WTC11 (cell line): ENCODE measurements at regions not wholly inside any gene's neighbourhood (a gene's known extent, or its start where the extent isn't known, plus 50 kb on each side); places are given as distances from the start of the nearest gene placed in this dataset.

Experiments
- ATAC-seq: fragments of 200-7000 bp; cut with Tn5 transposase; 2 replicates; pipeline ENCODE4 v1.10.0; 2021; ENCODE audit warnings: mild to moderate bottlenecking, moderate library complexity
- CTCF ChIA-PET: fragments of 300-600 bp; sonication (Branson Sonifier 250); formaldehyde crosslinking; loops from one replicate; lab custom pipeline; 2021; ENCODE audit warnings: antibody characterized with exemption; lab: Charles Lee
- POLR2A ChIA-PET: fragments of 350-600 bp; sonication (Branson Sonifier 250); formaldehyde crosslinking; loops from one replicate; lab custom pipeline; 2021; ENCODE audit warnings: antibody characterized with exemption; lab: Charles Lee
- DNase-seq: peaks from one replicate; pipeline ENCODE4 v3.0.0; 2021; ENCODE audit warnings: low spot score
- H3K27ac Mint-ChIP-seq: 2 replicates; pipeline ENCODE4 v1.8.0; 2021; ENCODE audit warnings: mixed read lengths
- H3K27me3 Mint-ChIP-seq: 2 replicates; pipeline ENCODE4 v1.8.0; 2021; ENCODE audit warnings: low read depth, mild to moderate bottlenecking, moderate library complexity, mixed read lengths
- H3K36me3 Mint-ChIP-seq: 2 replicates; pipeline ENCODE4 v1.8.0; 2021; ENCODE audit warnings: mixed read lengths
- H3K4me1 Mint-ChIP-seq: 2 replicates; pipeline ENCODE4 v1.8.0; 2022; ENCODE audit warnings: mixed read lengths
- H3K4me3 Mint-ChIP-seq: 2 replicates; pipeline ENCODE4 v1.8.0; 2021; ENCODE audit warnings: mild to moderate bottlenecking, moderate library complexity, mixed read lengths
- H3K9me3 Mint-ChIP-seq: 2 replicates; pipeline ENCODE4 v1.8.0; 2021; ENCODE audit warnings: mixed read lengths
- ETV6 ChIP-seq: sonication (generic); formaldehyde crosslinking; IDR thresholded peaks from 2 replicates; pipeline ENCODE4 v1.8.1; 2022; ENCODE audit warnings: mild to moderate bottlenecking, missing genetic modification reagents
- GRHL2 ChIP-seq: fragments of 250-450 bp; sonication (Bioruptor Pico); IDR thresholded peaks from 2 replicates; pipeline ENCODE4 v1.8.0; 2022; ENCODE audit warnings: mild to moderate bottlenecking, moderate library complexity; ENCODE audit not compliant: insufficient replicate concordance, severe bottlenecking
- HMGA2 ChIP-seq: fragments of 250-450 bp; sonication (Bioruptor Pico); IDR thresholded peaks from 2 replicates; pipeline ENCODE4 v1.4.0; 2021; ENCODE audit warnings: mild to moderate bottlenecking, moderate library complexity
- JAZF1 ChIP-seq: fragments of 250-450 bp; sonication (Bioruptor Pico); IDR thresholded peaks from 2 replicates; pipeline ENCODE4 v1.9.0; 2021; ENCODE audit warnings: moderate library complexity, mild to moderate bottlenecking, inconsistent platforms
- NFATC4 ChIP-seq: fragments of 250-450 bp; sonication (Bioruptor Pico); IDR thresholded peaks from 2 replicates; pipeline ENCODE4 v1.9.0; 2021; ENCODE audit warnings: mild to moderate bottlenecking
- OVOL2 ChIP-seq: fragments of 250-450 bp; sonication (Bioruptor Pico); IDR thresholded peaks from 2 replicates; pipeline ENCODE4 v1.9.0; 2021; ENCODE audit warnings: mild to moderate bottlenecking, borderline replicate concordance
- RELA ChIP-seq: sonication (generic); formaldehyde crosslinking; IDR thresholded peaks from 2 replicates; pipeline ENCODE4 v1.8.1; 2022; ENCODE audit warnings: missing genetic modification reagents, mild to moderate bottlenecking, borderline replicate concordance
- SOX15 ChIP-seq: fragments of 250-450 bp; sonication (Bioruptor Pico); IDR thresholded peaks from 2 replicates; pipeline ENCODE4 v1.9.0; 2021; ENCODE audit warnings: mild to moderate bottlenecking
- ZNF317 ChIP-seq: sonication (generic); formaldehyde crosslinking; IDR thresholded peaks from 2 replicates; pipeline ENCODE4 v1.8.1; 2023; ENCODE audit warnings: low read depth, mild to moderate bottlenecking, moderate library complexity, missing genetic modification reagents, borderline replicate concordance
- ZNF423 ChIP-seq: fragments of 250-450 bp; sonication (Bioruptor Pico); IDR thresholded peaks from 2 replicates; pipeline ENCODE4 v2.1.2; 2022; ENCODE audit warnings: mild to moderate bottlenecking, moderate library complexity
- ZNF671 ChIP-seq: fragments of 250-450 bp; sonication (Bioruptor Pico); IDR thresholded peaks from 2 replicates; pipeline ENCODE4 v1.8.0; 2021; ENCODE audit warnings: mild to moderate bottlenecking
- TF ChIP-seq, protein P1 (sequence below): sonication (generic); formaldehyde crosslinking; conservative IDR thresholded peaks from 2 replicates; pipeline ENCODE4 v1.8.1; 2023; ENCODE audit warnings: mild to moderate bottlenecking, low read depth, missing genetic modification reagents, moderate library complexity
- TF ChIP-seq, protein P2 (sequence below): fragments of 250-450 bp; sonication (Bioruptor Pico); conservative IDR thresholded peaks from 2 replicates; pipeline ENCODE4 v1.9.0; 2021; ENCODE audit warnings: mild to moderate bottlenecking
- TF ChIP-seq, protein P3 (sequence below): sonication (generic); formaldehyde crosslinking; IDR thresholded peaks from 2 replicates; pipeline ENCODE4 v1.8.1; 2023; ENCODE audit warnings: mild to moderate bottlenecking, missing genetic modification reagents
- TF ChIP-seq, protein P4 (sequence below): fragments of 250-450 bp; sonication (Bioruptor Pico); IDR thresholded peaks from 2 replicates; pipeline ENCODE4 v1.9.0; 2021; ENCODE audit warnings: mild to moderate bottlenecking, borderline replicate concordance
- TF ChIP-seq, protein P5 (sequence below): sonication (generic); formaldehyde crosslinking; IDR thresholded peaks from 2 replicates; pipeline ENCODE4 v1.8.1; 2022; ENCODE audit warnings: missing genetic modification reagents, borderline replicate concordance
- TF ChIP-seq, protein P6 (sequence below): sonication (generic); formaldehyde crosslinking; conservative IDR thresholded peaks from 2 replicates; pipeline ENCODE4 v1.8.1; 2022; ENCODE audit warnings: mild to moderate bottlenecking, missing genetic modification reagents

DNA sequence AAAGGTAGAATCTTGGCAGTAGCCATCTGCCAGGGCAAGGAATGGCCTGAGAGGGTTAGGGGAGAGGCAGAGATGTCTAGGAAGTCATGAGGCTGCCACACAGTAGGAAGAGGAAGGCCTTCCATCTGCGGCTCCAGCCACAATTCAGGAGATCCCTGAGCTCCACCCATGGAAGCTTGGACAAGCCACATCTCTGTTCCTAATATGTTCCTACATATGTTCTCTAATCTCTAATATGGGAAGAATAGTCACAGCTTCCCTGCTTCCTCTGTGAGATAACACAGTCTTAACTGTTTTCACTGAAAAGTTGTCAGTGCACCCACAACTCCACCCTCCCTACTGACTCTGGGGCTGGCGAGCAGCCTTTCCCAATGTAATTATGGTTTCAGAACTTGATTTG lies 109.5 kb downstream of the CDC7 start:
- Mint-ChIP-seq H3K27ac (no peak overlapping the region), H3K4me1 (peaks cover 12% of the 10 kb centered on the region), H3K9me3 (peaks cover 9% of the 10 kb centered on the region), H3K36me3 (no peaks in the 10 kb centered on the region), H3K27me3 (no peaks in the 10 kb centered on the region), H3K4me3 (no peak overlapping the region)
- TF ChIP-seq ETV6 (CRISPR knock-in tag) (no peak), HMGA2 (CRISPR knock-in tag) (no peak), ZNF671 (CRISPR knock-in tag) (no peak), JAZF1 (CRISPR knock-in tag) (no peak), ZNF317 (CRISPR knock-in tag) (no peak), RELA (CRISPR knock-in tag) (no peak), NFATC4 (CRISPR knock-in tag) (no peak), SOX15 (CRISPR knock-in tag) (no peak), OVOL2 (CRISPR knock-in tag) (no peak), ZNF423 (CRISPR knock-in tag) (no peak), GRHL2 (CRISPR knock-in tag) (no peak)
- TF ChIP-seq, protein P1, sequence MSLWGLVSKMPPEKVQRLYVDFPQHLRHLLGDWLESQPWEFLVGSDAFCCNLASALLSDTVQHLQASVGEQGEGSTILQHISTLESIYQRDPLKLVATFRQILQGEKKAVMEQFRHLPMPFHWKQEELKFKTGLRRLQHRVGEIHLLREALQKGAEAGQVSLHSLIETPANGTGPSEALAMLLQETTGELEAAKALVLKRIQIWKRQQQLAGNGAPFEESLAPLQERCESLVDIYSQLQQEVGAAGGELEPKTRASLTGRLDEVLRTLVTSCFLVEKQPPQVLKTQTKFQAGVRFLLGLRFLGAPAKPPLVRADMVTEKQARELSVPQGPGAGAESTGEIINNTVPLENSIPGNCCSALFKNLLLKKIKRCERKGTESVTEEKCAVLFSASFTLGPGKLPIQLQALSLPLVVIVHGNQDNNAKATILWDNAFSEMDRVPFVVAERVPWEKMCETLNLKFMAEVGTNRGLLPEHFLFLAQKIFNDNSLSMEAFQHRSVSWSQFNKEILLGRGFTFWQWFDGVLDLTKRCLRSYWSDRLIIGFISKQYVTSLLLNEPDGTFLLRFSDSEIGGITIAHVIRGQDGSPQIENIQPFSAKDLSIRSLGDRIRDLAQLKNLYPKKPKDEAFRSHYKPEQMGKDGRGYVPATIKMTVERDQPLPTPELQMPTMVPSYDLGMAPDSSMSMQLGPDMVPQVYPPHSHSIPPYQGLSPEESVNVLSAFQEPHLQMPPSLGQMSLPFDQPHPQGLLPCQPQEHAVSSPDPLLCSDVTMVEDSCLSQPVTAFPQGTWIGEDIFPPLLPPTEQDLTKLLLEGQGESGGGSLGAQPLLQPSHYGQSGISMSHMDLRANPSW: no peak
- TF ChIP-seq, protein P2, sequence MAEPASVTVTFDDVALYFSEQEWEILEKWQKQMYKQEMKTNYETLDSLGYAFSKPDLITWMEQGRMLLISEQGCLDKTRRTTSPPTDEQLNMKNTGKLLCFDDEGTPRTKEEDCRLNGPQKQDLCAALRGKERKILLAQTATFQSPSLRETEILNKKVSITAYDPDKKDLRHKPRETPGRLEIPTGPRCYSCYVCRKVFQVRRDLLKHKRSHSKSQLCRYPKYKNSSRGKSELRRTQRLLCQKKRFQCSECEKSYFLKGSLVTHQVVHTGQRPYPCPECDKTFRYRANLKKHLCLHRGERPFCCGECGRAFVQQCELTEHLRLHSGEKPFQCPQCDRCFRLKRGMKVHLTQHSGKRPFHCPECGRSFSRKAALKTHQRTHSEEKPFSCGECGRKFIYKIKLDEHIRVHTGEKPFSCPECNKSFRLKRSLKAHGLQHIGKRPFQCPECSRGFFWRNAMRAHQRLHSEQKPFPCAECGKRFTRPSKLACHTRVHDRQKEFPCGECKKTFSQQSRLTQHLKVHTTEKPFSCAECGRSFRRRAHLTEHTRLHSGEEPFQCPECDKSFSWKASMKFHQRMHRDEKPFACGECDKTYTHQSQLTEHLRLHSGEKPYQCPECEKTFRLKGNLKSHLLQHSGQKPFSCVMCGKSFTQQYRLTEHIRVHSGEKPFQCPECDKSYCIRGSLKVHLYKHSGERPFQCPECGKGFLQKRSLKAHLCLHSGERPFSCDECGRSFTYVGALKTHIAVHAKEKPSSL (CRISPR knock-in tag): no peak
- TF ChIP-seq, protein P3, sequence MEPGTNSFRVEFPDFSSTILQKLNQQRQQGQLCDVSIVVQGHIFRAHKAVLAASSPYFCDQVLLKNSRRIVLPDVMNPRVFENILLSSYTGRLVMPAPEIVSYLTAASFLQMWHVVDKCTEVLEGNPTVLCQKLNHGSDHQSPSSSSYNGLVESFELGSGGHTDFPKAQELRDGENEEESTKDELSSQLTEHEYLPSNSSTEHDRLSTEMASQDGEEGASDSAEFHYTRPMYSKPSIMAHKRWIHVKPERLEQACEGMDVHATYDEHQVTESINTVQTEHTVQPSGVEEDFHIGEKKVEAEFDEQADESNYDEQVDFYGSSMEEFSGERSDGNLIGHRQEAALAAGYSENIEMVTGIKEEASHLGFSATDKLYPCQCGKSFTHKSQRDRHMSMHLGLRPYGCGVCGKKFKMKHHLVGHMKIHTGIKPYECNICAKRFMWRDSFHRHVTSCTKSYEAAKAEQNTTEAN (CRISPR knock-in tag): no peak
- TF ChIP-seq, protein P4, sequence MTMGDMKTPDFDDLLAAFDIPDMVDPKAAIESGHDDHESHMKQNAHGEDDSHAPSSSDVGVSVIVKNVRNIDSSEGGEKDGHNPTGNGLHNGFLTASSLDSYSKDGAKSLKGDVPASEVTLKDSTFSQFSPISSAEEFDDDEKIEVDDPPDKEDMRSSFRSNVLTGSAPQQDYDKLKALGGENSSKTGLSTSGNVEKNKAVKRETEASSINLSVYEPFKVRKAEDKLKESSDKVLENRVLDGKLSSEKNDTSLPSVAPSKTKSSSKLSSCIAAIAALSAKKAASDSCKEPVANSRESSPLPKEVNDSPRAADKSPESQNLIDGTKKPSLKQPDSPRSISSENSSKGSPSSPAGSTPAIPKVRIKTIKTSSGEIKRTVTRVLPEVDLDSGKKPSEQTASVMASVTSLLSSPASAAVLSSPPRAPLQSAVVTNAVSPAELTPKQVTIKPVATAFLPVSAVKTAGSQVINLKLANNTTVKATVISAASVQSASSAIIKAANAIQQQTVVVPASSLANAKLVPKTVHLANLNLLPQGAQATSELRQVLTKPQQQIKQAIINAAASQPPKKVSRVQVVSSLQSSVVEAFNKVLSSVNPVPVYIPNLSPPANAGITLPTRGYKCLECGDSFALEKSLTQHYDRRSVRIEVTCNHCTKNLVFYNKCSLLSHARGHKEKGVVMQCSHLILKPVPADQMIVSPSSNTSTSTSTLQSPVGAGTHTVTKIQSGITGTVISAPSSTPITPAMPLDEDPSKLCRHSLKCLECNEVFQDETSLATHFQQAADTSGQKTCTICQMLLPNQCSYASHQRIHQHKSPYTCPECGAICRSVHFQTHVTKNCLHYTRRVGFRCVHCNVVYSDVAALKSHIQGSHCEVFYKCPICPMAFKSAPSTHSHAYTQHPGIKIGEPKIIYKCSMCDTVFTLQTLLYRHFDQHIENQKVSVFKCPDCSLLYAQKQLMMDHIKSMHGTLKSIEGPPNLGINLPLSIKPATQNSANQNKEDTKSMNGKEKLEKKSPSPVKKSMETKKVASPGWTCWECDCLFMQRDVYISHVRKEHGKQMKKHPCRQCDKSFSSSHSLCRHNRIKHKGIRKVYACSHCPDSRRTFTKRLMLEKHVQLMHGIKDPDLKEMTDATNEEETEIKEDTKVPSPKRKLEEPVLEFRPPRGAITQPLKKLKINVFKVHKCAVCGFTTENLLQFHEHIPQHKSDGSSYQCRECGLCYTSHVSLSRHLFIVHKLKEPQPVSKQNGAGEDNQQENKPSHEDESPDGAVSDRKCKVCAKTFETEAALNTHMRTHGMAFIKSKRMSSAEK: no peak
- TF ChIP-seq, protein P5, sequence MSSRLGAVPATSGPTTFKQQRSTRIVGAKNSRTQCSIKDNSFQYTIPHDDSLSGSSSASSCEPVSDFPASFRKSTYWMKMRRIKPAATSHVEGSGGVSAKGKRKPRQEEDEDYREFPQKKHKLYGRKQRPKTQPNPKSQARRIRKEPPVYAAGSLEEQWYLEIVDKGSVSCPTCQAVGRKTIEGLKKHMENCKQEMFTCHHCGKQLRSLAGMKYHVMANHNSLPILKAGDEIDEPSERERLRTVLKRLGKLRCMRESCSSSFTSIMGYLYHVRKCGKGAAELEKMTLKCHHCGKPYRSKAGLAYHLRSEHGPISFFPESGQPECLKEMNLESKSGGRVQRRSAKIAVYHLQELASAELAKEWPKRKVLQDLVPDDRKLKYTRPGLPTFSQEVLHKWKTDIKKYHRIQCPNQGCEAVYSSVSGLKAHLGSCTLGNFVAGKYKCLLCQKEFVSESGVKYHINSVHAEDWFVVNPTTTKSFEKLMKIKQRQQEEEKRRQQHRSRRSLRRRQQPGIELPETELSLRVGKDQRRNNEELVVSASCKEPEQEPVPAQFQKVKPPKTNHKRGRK: no peak
- TF ChIP-seq, protein P6, sequence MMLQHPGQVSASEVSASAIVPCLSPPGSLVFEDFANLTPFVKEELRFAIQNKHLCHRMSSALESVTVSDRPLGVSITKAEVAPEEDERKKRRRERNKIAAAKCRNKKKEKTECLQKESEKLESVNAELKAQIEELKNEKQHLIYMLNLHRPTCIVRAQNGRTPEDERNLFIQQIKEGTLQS (CRISPR knock-in tag): no peak
- DNase-seq (no peak), ATAC-seq (no peak)
- POLR2A ChIA-PET: no interaction called here
- CTCF ChIA-PET: no interaction called here
